ENCODE measurements at regions not wholly inside any gene's neighbourhood (a gene's known extent, or its start where the extent isn't known, plus 50 kb on each side); places are given as distances from the start of the nearest gene placed in this dataset.
"Not testable (repeated sequence)": the region's sequence is repeated elsewhere in the genome, so short reads cannot be mapped to it uniquely, and the experiment has no call there.

DNA sequence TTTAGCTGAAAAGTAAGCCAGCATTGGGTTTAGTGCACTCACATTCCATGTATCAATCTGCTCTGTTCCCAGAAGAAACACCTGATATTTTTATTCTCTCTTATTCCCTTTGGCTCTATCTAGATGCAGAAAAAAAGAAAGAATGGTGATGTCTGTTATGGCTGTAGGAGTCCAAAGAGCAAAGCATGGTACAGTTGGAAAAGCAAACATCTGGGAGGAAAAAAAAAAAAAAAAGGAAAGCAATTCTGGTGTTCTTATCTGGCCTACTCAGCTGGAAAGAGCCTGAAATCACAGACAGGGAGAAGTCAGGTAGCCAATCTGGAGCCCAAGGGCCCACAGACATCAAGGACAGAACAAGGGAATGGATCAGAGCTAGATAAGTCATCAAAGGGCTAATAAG is 293.9 kb downstream of the DUSP6 start:
- no peak for DNase-seq

DNA sequence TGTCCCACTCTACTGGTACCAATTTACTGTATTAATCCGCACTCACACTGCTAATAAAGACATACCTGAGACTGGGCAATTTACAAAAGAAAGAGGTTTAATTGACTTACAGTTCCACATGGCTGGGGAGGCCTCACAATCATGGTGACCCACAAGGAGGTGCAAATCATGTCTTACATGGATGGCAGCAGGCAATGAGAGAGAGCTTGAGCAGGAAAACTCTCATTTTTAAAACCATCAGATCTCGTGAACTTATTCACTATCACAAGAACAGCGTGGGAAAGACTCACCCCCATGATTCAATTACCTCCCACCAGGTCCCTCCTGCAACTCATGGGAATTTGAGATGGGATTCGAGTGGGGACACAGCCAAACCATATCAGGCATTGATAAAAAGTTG is 298.5 kb downstream of the DUSP6 start:
- not testable (repeated sequence) for DNase-seq

DNA sequence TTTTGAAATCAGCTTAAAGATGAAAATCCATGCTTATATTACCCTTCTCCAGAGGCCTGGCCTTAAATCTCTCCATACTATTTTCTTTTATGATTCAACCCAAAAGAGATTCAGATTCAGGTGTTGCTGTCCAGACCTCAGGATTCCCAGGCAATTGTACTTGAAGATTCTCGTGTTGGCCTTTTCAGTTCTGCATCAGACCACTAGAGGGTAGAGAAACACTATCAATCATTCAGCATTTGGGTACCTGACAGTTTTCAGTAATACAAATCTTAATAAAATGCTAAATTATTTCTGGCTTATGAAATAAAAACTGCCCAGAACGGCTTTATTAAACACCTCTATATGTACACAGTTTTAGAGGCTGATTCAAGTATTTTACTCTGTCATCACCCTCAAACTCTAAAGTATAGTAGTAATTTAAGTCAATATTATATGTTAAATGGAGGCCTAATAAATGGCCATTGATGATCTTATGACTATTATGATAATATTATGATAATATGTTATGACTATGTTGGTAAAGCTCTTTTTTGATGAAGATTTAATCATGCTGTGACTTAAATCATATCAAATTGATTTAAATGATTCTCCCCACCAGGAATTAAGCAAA is 301.1 kb downstream of the DUSP6 start:
- peak; percentile 15 to 71 for DNase-seq

DNA sequence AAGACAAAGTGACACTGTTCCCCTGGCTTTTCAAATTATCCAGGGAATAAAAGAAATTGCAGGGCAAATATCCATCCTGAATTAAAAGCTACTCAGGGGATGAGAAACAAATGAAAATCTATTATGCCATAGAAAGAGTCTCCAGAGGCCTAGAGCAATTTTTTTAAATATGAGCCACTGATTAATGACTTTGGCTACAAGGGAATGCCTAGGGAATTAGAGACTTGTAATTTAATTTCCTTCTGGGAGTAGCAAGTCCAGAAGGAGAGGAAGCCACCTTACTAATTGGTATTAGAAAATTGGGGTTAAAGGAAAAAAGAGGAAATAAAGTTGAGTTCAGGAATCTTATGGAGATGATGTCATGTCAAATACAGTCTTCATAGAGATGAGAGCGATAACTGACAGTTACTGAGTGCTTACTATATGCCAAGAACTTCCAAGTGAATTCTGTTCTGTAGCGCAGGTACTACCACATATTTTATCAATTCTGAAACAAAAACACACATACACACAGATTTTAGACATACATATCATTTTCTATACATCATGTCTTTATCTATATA is 304.4 kb downstream of the DUSP6 start:
- no peak for DNase-seq

DNA sequence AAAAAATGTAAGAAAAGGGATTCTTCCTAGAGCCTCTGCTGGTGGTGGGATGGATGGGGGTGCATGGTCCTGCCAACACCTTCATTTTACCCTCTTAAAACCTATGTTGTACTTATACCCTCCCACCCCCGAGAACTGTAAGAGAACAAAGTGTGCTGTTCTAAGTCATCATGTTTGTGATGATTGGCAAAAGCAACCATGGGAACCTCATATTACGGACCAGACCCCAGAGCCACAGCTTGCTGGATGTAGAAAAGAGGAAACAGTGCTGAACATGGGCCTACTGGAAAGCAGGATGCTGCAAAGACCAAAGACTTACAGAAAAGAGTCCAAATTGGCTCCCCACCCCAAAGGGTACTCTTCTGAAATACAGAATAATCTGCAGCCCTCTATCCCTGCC is 311.2 kb downstream of the DUSP6 start:
- no peak for DNase-seq

DNA sequence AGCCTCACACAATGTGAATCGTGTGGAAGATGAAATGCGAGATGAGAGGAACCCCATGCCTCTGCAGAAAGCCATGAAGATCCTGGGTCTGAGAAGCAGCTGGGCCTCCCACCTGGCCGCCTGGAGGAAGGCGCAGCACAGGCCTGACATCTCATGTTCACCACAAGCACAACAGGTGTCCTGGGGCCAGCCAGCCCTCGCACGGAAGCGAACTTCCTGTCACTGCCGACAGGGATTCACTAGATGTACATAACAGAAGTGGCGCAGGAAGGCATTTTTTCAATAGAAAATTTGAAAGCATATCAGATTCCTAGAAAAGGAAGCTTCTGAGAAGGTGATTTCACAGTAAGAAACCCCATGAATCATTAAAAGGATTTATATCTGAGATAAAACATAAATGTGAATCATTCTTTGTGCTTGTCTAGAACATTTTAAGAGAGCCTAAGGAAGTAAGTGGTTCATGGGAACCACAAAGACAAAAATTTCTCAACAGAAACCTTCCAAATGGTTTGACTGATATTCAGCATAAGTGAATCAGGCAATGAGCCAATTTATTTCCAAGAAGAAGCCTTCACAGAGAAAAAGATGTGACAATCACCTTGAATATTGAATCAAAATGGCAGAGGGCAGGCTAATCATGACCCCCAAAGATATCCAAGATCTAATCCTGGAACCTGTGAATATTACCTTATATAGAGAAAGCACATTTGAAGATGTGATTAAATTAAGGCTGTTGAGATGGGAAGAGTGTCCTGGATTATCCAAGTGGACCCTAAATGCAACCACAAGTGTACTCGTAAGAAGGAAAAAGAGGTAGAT is 311.9 kb downstream of the DUSP6 start:
- no peak for DNase-seq

DNA sequence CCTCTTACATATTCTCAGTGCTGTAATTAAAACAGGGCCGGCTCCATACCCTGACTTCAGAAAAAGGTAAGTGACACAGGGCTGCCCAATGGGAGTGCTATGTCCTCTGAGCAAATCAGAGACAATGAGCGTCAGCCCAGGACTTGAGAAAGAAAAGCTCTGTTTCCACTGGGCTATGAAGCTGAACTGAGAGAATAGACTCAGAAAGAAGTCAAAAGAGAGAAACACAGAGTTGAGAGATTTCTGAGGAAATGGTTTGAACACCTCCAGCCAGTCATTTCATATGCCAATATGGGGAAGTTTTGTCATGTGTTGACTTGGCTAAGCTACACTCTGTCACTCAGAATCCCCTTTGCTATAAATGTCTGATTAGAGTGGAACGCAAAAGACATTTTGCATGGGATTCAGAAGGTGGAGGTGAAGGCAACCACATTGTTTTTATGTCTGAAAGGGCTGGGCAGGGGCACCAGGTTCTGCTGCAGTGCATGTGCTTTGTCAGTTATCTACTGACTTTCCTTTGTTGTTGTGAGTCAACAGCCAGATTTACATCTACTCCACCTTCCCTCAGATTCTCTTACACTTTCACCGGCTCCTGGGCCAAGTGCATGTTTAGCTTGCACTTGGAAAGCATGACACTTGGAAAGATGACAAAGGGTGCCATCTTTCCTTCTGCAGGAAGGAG is 313.3 kb downstream of the DUSP6 start:
- DNase-seq = no peak

DNA sequence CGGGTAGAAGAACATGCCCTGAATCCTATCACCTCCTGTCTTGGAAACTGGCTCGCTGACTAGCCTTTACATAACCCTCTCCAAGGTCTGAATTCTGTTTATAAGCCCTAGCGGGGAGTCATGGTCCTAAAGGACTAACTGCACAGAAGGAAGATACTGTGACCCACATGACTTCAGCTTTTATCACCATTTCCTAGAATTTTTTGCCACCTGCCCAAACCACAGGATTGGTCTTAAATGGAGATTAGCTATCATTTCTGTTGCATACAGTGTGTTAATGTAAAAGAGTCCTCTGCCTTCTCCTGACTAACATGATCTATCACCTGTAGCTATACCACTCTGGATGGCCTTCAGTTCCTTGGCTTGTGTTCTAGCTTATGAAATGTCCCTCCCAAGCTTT is 319.2 kb downstream of the DUSP6 start:
- DNase-seq = no peak

DNA sequence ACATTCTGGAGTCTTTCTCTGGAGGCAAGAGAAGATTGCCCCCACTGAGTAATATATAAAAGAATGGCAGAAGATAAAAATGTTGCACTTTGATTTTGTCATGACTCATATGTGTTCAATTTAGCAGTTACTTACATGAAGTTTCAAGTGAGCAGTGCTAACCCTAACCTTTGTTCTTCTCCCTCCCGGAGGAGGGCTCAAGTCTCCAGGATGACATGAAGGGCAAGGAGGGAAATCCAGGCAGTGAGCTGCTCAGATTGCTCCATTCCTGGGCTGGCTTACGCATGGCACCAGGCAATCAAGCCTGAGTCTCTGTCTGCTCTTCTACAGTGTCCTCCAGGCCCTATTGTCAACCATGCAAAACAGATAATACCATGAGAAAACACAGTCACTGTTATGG is 322.3 kb downstream of the DUSP6 start:
- no peak for DNase-seq

DNA sequence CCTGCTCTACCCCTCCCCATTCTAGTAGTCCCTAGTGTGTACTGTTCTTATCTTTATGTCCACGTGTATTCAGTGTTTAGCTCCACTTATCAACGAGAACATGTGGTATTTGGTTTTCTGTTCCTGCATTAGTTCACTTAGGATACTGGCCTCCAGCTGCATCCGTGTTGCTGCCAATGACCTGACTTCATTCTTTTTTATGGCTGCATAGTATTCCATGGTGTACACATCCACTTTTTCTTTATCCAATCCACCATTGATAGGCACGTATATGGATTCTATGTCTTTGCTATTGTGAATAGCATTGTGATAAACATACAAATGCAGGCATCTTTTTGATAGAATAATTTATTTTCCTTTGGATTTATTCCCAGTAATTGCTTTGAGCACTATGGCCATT is 327.7 kb downstream of the DUSP6 start:
- no peak for DNase-seq

DNA sequence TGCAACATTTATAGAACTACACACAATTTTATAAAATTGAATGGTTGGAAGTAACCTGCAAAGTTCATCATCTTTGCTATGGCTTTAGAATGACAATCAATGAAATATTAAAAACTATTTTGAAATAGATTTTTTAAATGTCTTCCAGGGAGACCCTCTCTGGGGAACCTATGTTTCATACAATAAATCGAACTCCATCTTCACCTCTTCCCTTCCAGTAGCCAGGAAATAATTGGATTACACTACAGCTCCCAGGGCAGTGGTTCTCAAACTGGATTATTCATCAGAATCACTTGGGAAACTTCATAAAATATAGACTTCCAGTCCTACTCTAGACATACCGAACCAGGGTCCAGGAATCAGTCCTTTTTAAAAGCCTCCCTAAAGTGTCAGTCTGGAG is 328.4 kb downstream of the DUSP6 start:
- no peak for DNase-seq

DNA sequence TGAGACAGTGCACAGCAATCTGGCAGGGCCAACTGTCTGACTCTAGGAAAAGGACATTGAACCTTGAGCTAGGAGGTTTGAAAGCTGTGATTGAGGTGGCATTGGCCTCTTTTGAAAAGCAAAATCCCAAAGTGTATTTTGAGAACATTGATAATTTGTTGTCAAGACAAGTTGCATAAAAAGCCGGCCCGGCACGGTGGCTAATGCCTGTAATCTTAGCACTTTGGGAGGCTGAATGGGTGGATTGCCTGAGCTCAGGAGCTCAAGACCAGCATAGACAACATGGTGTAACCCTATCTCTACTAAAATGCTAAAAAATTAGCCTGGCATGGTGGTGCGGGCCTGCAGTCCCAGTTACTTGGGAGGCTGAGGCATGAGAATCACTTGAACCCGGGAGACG is 331.6 kb downstream of the DUSP6 start:
- DNase-seq = no peak

DNA sequence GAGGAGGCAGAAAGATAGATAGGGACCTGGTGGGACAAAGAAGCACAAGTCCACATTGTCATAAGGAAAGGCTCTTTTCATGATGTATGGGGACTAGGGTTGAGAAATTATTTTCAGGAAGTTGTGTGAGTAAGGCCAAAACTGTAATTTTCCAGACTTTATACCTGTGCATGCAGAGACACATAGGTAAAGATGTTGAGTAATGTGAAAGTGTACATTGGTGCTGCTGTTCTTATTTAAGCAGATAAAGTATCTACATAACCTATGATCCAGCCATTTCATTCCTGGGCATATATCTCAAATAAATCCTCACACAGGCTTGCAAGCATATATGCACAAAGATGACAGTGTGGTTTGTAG is 332.2 kb downstream of the DUSP6 start:
- no peak for DNase-seq

DNA sequence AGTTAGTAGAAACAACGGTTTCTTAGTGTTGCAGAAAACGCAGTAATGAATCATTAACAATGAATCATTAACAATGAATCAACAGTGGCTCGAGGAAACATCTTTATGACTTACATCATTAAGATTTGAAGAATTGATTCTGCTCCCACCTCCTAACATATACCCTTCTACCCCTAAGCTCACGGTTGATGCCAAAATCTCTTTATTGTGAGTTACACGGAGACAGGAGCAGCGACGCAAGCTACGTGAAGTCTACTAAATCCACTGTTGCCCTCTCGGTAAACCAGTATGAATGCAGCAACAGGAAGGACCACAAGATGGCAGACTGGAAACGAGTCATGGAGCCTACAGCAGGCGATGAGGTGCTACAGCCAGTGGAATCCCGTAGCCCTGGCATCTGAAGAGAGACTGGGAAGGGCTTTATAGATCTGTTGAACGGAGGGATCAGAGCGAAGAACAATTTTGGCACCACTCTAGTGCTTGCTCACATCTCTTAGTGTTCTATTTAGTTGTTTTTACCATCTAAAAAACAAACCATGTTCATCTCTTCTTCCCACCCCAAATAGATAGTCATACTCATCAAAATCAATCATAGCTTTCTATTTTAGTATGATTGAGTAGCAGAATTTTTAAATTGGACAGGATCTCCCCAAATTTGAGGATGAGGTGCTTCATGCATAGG is 332.7 kb downstream of the DUSP6 start:
- peak; percentile 46 to 89 for DNase-seq

DNA sequence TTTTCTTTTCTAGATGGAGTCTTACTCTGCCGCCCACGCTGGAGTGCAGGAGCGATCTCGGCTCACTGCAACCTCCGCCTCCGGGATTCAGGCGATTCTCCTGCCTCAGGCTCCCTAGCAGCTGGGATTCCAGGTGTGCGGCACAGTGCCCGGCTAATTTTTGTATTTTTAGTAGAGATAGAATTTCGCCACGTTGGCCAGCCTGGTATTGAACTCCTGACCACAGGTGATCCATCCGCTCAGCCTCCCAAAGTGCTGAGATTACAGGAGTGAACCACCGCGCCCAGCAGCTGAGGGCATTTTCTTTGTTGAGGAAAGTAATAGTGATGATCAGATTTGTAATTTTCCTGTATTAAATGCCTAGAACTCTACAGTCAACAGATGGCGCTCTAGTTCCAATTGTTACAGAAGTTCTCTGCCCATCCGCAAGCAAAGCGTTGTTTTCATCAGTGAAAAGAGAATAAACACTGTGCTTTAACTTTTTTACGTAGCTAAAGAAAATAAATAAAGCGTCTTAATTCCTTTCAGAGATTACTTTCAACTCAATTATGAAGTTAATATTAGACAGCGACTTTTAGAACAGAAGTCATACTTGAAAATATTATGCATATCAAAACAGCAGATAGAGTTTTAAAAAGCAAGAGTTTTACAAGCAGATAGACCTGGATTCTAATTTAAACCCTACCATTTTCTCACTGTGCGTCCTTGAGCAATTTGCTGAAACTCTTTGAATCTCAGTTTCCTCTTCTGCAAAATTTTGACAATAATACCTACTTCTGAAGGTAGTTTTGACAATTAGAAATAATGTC is 335.1 kb downstream of the DUSP6 start:
- peak; percentile 69 to 81 for DNase-seq

DNA sequence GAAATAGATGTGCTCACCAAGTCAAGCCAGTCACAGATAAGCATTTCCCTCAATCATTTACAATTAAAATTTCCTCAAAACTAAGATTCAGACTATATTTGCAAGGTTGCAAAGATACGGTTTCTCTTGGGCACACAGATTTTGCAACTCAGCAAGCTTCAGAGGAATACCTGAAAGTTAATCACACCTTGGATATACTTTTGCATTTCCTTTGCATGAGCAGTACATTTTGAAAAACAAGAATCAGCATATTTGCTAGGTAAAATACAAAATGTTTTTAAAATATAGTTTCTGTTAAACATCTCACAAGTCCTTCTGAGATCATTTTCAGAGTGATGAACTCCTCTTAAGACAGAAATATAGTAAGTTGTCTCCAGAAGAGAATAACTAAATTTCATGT is 336.9 kb downstream of the DUSP6 start:
- DNase-seq = no peak

DNA sequence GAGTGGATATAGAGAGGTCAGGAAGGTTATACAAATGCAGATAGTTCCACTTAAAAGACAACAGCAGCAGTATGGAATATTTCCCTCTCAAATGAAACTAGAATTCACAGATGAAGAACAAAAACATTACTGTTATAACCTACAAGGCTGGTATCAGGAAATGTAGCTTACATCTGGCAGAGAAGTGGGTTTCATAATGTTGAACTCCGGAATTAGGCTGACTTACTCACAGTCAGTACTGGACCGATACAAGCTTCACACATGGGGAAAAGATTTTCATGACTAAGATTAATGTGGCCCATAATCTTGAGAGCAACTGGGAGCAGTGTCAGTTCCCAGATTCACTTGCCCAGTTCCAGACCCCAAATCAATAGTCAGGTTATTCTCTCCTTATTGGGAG is 353.9 kb downstream of the DUSP6 start:
- DNase-seq = no peak

DNA sequence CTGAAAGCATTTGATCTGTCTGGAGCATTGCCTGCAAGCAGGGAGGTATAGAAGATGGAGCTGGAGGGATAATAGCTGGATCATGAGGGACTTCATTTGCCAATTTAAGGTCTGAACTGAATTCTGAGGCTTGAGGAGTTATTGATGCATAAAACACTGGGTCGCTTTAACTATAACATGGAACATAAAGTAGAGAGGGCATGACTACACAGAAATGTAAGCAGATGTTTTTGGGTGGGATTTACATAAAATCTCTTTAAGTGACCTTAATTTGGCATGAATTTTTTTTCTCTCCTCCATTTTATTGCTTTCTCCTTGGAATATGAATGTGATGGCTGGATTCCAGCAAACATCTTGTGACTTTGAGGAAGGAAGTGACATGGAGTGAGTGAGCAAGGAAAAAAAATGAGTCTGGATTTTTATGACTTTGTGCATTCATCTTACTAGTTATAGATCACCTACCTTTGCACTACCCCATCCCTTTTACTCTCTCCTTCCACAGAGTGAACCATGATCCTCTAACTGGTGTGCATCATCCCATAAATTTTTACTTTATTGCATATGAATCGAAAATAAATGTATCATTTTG is 356.0 kb downstream of the DUSP6 start:
- DNase-seq = peak in 1 of 2 experiments; percentile 8

DNA sequence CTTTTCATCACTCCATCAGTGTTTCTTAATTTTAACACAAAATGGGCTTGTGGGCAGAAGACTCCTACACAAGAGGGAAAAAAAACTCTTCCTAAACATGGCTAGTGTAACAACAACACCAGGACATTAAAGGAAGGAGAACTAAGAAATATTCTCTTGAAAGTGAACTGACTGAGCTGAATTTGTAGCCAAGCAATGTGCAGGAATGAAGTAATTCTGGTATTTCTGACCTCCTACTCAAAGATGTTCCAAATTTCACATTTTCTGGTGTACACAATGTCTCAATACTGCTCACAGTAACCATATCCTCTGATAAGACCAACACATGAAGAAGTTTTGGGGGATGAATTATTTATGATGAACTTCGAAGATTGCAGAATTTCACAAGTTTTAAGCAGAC is 357.3 kb downstream of the DUSP6 start:
- DNase-seq = no peak

DNA sequence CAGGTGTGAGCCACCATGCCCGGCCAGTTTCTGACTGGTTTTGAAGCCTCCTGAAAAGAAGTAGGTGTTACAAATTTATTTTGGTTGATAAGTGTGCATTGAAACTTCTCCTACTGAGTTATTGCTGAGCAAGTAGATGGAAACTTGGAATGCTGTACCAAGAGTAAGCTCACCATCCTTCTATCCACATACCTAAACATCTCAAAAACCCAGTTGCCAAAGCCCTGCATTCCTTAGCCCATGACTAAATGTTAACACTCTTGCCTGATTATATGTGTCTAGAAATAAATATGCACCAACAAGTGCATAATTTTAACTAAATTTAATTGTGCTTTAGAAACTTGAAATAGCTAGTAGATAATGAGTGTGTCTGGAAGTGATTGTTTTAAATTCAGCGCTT is 357.8 kb downstream of the DUSP6 start:
- no peak for DNase-seq

DNA sequence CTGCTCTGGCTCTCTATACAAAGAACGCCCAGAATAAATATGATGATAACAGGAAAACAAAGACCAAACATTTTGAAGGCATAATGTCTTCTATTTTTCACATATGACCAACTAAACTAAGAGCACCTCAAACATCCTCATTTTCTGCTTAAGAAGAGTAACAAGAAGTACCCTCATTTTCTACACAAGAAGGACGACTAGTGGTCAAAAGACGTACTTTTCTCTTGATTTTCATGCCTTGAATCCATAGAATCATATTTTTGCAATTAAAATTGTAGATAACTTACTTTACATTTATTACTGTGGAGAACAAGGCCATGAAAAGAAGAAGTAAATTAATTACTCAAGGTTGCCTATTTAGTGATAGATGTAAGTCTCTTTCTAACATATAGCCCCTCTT is 358.6 kb downstream of the DUSP6 start:
- DNase-seq = peak; percentile 27 to 41

DNA sequence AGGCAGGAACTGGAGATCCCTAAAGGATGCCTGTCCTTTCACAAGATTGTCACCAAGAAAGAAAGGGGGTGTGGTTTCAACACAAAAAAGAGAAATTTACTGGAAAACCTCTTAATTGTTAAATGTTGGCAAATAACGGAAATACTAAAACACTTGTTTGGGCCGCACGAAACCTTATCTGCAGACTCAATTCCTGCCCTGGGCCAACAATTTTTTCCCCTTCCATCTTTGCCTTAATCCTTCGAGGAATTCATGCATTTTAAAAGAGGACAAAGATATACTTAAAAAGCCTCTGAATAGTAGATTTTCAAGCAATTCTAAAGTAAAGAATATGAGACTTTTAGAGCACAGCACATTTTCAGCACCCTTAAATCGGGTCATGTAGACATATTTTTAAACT is 366.2 kb downstream of the DUSP6 start:
- no peak for DNase-seq
